ENCODE measurements at regions not wholly inside any gene's neighbourhood (a gene's known extent, or its start where the extent isn't known, plus 50 kb on each side); places are given as distances from the start of the nearest gene placed in this dataset.

GRCh38 chr2:217723981-217724380 lies 278.8 kb downstream of the TNS1 start:
- ChIA-PET POLR2A (ENCODE audit: unreplicated experiment) (no interaction called here), CTCF (no interaction called here)
- intact Hi-C loops (cut with micrococcal nuclease; ENCODE audit: unreplicated experiment) = no loop called here
- Histone ChIP-seq H3K4me1 (replicated peaks; ENCODE audit: insufficient read depth) (no peaks in the 10 kb centered on the region), H3K27me3 (ENCODE audit: insufficient read depth, low read depth) (no peaks in the 10 kb centered on the region), H3K79me2 (ENCODE audit: low read depth) (no peaks in the 10 kb centered on the region), H3K9me3 (ENCODE audit: insufficient read depth, low read depth) (no peaks in the 10 kb centered on the region), H3K4me3 (no peak overlapping the region), H4K20me1 (ENCODE audit: insufficient read depth) (no peaks in the 10 kb centered on the region), H3K27ac (no peak overlapping the region), H3K36me3 (ENCODE audit: low read depth) (no peaks in the 10 kb centered on the region), H2AFZ (no peak overlapping the region), H3K9me2 (ENCODE audit: insufficient read depth) (no peaks in the 10 kb centered on the region), H3K4me2 (no peak overlapping the region), H3F3A (ENCODE audit: insufficient read depth, low read depth) (no peaks in the 10 kb centered on the region)
- no TSS peak for BruUV-seq (replicated peaks)
- no peak for DNase-seq
- TF ChIP-seq, protein P1, sequence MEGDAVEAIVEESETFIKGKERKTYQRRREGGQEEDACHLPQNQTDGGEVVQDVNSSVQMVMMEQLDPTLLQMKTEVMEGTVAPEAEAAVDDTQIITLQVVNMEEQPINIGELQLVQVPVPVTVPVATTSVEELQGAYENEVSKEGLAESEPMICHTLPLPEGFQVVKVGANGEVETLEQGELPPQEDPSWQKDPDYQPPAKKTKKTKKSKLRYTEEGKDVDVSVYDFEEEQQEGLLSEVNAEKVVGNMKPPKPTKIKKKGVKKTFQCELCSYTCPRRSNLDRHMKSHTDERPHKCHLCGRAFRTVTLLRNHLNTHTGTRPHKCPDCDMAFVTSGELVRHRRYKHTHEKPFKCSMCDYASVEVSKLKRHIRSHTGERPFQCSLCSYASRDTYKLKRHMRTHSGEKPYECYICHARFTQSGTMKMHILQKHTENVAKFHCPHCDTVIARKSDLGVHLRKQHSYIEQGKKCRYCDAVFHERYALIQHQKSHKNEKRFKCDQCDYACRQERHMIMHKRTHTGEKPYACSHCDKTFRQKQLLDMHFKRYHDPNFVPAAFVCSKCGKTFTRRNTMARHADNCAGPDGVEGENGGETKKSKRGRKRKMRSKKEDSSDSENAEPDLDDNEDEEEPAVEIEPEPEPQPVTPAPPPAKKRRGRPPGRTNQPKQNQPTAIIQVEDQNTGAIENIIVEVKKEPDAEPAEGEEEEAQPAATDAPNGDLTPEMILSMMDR (conservative IDR thresholded peaks at IDR 0.05) = no peak
- TF ChIP-seq EZH2 (IDR thresholded peaks at IDR 0.05; ENCODE audit: low read depth) = no peak

DNA sequence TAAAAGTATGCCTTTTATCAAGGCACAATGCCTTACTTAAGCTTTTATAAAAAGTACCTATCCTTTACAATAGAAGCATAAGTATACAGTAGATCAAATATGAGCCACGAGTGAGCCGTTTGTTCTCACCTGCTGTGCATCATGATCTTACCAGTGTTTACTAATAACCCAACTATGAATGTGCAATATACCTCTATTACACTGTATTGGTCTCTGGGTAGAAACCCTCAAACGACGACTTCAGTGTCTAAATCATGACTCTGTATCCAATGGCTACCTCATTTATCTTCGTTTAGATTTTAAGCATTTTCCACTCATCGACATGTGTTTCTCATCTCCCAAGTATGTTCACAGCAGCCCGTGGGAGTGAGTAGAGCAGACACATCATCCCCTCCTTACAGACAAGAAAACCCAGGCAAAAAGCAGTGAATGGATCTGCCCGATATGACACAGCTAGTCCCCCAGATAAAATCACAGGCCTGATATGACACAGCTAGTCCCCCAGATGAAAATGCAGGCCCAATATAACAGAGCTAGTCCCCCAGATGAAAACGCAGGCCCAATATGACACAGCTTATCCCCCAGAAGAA lies 279.8 kb downstream of the TNS1 start:
- H3K36me3 ChIP-seq (ENCODE audit: low read depth) = no peaks in the 10 kb centered on the region
- H4K20me1 ChIP-seq (ENCODE audit: insufficient read depth) = no peaks in the 10 kb centered on the region
- no peaks in the 10 kb centered on the region for H3K27me3 ChIP-seq (ENCODE audit: insufficient read depth, low read depth)
- no peak overlapping the region for H3K4me2 ChIP-seq
- no peaks in the 10 kb centered on the region for H3K79me2 ChIP-seq (ENCODE audit: low read depth)
- H3F3A ChIP-seq (ENCODE audit: insufficient read depth, low read depth) = no peaks in the 10 kb centered on the region
- no TSS peak for BruUV-seq (replicated peaks)
- no peak overlapping the region for H2AFZ ChIP-seq
- H3K9me2 ChIP-seq (ENCODE audit: insufficient read depth) = no peaks in the 10 kb centered on the region
- POLR2A ChIA-PET (ENCODE audit: unreplicated experiment) = no interaction called here
- DNase-seq = no peak
- no peak overlapping the region for H3K27ac ChIP-seq
- intact Hi-C loops (cut with micrococcal nuclease; ENCODE audit: unreplicated experiment) = no loop called here
- TF ChIP-seq, protein P1 (conservative IDR thresholded peaks at IDR 0.05) = no peak
- no peak for TF ChIP-seq EZH2 (IDR thresholded peaks at IDR 0.05; ENCODE audit: low read depth)
- no peak overlapping the region for H3K4me3 ChIP-seq
- no peaks in the 10 kb centered on the region for H3K9me3 ChIP-seq (ENCODE audit: insufficient read depth, low read depth)
- CTCF ChIA-PET = no interaction called here
- H3K4me1 ChIP-seq (replicated peaks; ENCODE audit: insufficient read depth) = no peaks in the 10 kb centered on the region

- Histone ChIP-seq H4K20me1 (ENCODE audit: insufficient read depth) (no peaks in the 10 kb centered on the region), H3K4me2 (no peak overlapping the region), H3K27me3 (ENCODE audit: insufficient read depth, low read depth) (no peaks in the 10 kb centered on the region), H3K9me3 (ENCODE audit: insufficient read depth, low read depth) (no peaks in the 10 kb centered on the region), H3K4me1 (replicated peaks; ENCODE audit: insufficient read depth) (0 out of 2 replicates have a peak, but pooled peaks cover 4% of the 10 kb centered on the region), H3K79me2 (ENCODE audit: low read depth) (no peaks in the 10 kb centered on the region), H3K27ac (no peak overlapping the region), H3K9me2 (ENCODE audit: insufficient read depth) (no peaks in the 10 kb centered on the region), H3K4me3 (no peak overlapping the region), H3F3A (ENCODE audit: insufficient read depth, low read depth) (no peaks in the 10 kb centered on the region), H3K36me3 (ENCODE audit: low read depth) (no peaks in the 10 kb centered on the region), H2AFZ (no peak overlapping the region)
- TF ChIP-seq, protein P1 (conservative IDR thresholded peaks at IDR 0.05) = no peak
- TF ChIP-seq EZH2 (IDR thresholded peaks at IDR 0.05; ENCODE audit: low read depth) = no peak
- DNase-seq = no peak
- ChIA-PET CTCF (no interaction called here), POLR2A (ENCODE audit: unreplicated experiment) (no interaction called here)
- no TSS peak for BruUV-seq (replicated peaks)
- intact Hi-C loops (cut with micrococcal nuclease; ENCODE audit: unreplicated experiment) = loop anchor here (10.0 kb wide), 1 partner anchor 553 kb away; no protein-coding TSS in a partner anchor
Measured at GRCh38 chr2:217717646-217718045, 285.1 kb downstream of the TNS1 start.

Measured in PC-9 (cell line).